H9 (cell line): ENCODE measurements at regions not wholly inside any gene's neighbourhood (a gene's known extent, or its start where the extent isn't known, plus 50 kb on each side); places are given as distances from the start of the nearest gene placed in this dataset.

Source experiments
- DNase-seq: peaks from one replicate; pipeline ENCODE4 v3.0.0-alpha.2; 2017
- H2AFZ ChIP-seq: one replicate; pipeline ENCODE4 v1.6.1; 2013; ENCODE audit warnings: mild to moderate bottlenecking, low read length, control low read depth, moderate library complexity
- H2AK5ac ChIP-seq: 2 replicates; pipeline ENCODE4 v1.6.1; 2013; ENCODE audit warnings: low read length, control low read depth, mixed read lengths; ENCODE audit not compliant: insufficient read length
- H2BK120ac ChIP-seq: one replicate; pipeline ENCODE4 v1.6.1; 2013; ENCODE audit warnings: low read depth, mild to moderate bottlenecking, low read length, control low read depth, inconsistent platforms; ENCODE audit not compliant: poor library complexity, severe bottlenecking
- H2BK12ac ChIP-seq: 2 replicates; pipeline ENCODE4 v1.6.1; 2013; ENCODE audit warnings: low read length, control low read depth, mixed read lengths, low read depth; ENCODE audit not compliant: insufficient read length
- H2BK15ac ChIP-seq: 2 replicates; pipeline ENCODE4 v1.6.1; 2013; ENCODE audit warnings: low read depth, low read length, control low read depth
- H2BK20ac ChIP-seq: one replicate; pipeline ENCODE4 v1.6.1; 2013; ENCODE audit warnings: low read depth, mild to moderate bottlenecking, low read length, control low read depth, inconsistent platforms; ENCODE audit not compliant: poor library complexity, severe bottlenecking
- H2BK5ac ChIP-seq: 2 replicates; pipeline ENCODE4 v1.6.1; 2013; ENCODE audit warnings: low read length, control low read depth, mixed read lengths; ENCODE audit not compliant: insufficient read length
- H3K14ac ChIP-seq: 2 replicates; pipeline ENCODE4 v1.6.1; 2013; ENCODE audit warnings: low read length, control low read depth; ENCODE audit not compliant: insufficient read depth
- H3K18ac ChIP-seq: 2 replicates; pipeline ENCODE4 v1.6.1; 2013; ENCODE audit warnings: low read depth, mild to moderate bottlenecking, mixed read lengths, low read length, control low read depth; ENCODE audit not compliant: insufficient read length
- H3K23ac ChIP-seq: 2 replicates; pipeline ENCODE4 v1.6.1; 2013; ENCODE audit warnings: low read length, control low read depth, mixed read lengths, low read depth; ENCODE audit not compliant: insufficient read length
- H3K23me2 ChIP-seq: 2 replicates; pipeline ENCODE4 v1.6.1; 2013; ENCODE audit warnings: low read depth, mild to moderate bottlenecking, mixed read lengths, low read length, control low read depth; ENCODE audit not compliant: insufficient read length, poor library complexity, severe bottlenecking
- H3K27ac ChIP-seq: 2 replicates; pipeline ENCODE4 v1.5.1; 2013; ENCODE audit warnings: low read length, control low read depth, mixed read lengths, low read depth; ENCODE audit not compliant: insufficient read length
- H3K27me3 ChIP-seq: 2 replicates; pipeline ENCODE4 v1.6.1; 2013; ENCODE audit warnings: low read length, control low read depth, inconsistent platforms; ENCODE audit not compliant: insufficient read depth
- H3K4ac ChIP-seq: 2 replicates; pipeline ENCODE4 v1.6.1; 2013; ENCODE audit warnings: low read depth, mild to moderate bottlenecking, control low read depth, inconsistent platforms, low read length, moderate library complexity
- H3K4me1 ChIP-seq: 2 replicates; pipeline ENCODE4 v1.6.1; 2013; ENCODE audit warnings: low read length, control low read depth, inconsistent platforms; ENCODE audit not compliant: insufficient read depth
- H3K4me2 ChIP-seq: 2 replicates; pipeline ENCODE4 v1.6.1; 2013; ENCODE audit warnings: low read length, control low read depth, mixed read lengths; ENCODE audit not compliant: insufficient read length, insufficient read depth
- H3K56ac ChIP-seq: 2 replicates; pipeline ENCODE4 v1.6.1; 2013; ENCODE audit warnings: low read depth, mild to moderate bottlenecking, mixed read lengths, low read length, control low read depth; ENCODE audit not compliant: insufficient read length
- H3K79me1 ChIP-seq: 2 replicates; pipeline ENCODE4 v1.6.1; 2013; ENCODE audit warnings: low read depth, mild to moderate bottlenecking, moderate library complexity, low read length, control low read depth, inconsistent platforms; ENCODE audit not compliant: insufficient read depth, poor library complexity, severe bottlenecking
- H3K79me2 ChIP-seq: 2 replicates; pipeline ENCODE4 v1.6.1; 2013; ENCODE audit warnings: low read length, control low read depth, inconsistent platforms; ENCODE audit not compliant: insufficient read depth
- H3K9ac ChIP-seq: 2 replicates; pipeline ENCODE4 v1.6.1; 2013; ENCODE audit warnings: low read length, control low read depth, mixed read lengths; ENCODE audit not compliant: insufficient read length; ENCODE audit errors: extremely low read depth
- H3K9me3 ChIP-seq: one replicate; pipeline ENCODE4 v1.6.1; 2013; ENCODE audit warnings: low read depth, low read length, inconsistent platforms; ENCODE audit not compliant: control insufficient read depth
- H3T11ph ChIP-seq: one replicate; pipeline ENCODE4 v1.6.1; 2013; ENCODE audit warnings: mild to moderate bottlenecking, low read length, control low read depth, inconsistent platforms
- H4K20me1 ChIP-seq: one replicate; pipeline ENCODE4 v1.6.1; 2013; ENCODE audit not compliant: control insufficient read depth, insufficient read length, insufficient read depth
- H4K5ac ChIP-seq: 2 replicates; pipeline ENCODE4 v1.6.1; 2013; ENCODE audit warnings: low read depth, mild to moderate bottlenecking, mixed read lengths, low read length, control low read depth; ENCODE audit not compliant: insufficient read length
- H4K8ac ChIP-seq: replicated peaks from 2 replicates; pipeline ENCODE4 v1.6.1; 2013; ENCODE audit warnings: low read length, control low read depth, mixed read lengths, low read depth; ENCODE audit not compliant: insufficient read length
- H4K91ac ChIP-seq: 2 replicates; pipeline ENCODE4 v1.6.1; 2013; ENCODE audit warnings: low read depth, mild to moderate bottlenecking, moderate library complexity, mixed read lengths, low read length, control low read depth; ENCODE audit not compliant: insufficient read length
- H3K27ac Mint-ChIP-seq, 3 experiments: 2 replicates in 2 of 3; 3 replicates in 1 of 3; pipeline ENCODE4 v1.8.0; 2020 to 2021; ENCODE audit warnings: mixed read lengths in 3 of 3, mild to moderate bottlenecking in 1 of 3, moderate library complexity in 1 of 3
- H3K27me3 Mint-ChIP-seq: 2 replicates; pipeline ENCODE4 v1.8.0; 2021; ENCODE audit warnings: low read depth, mild to moderate bottlenecking, moderate library complexity, mixed read lengths
- H3K36me3 Mint-ChIP-seq, 3 experiments: 2 replicates in 2 of 3; 3 replicates in 1 of 3; pipeline ENCODE4 v1.8.0; 2020 to 2021; ENCODE audit warnings: low read depth in 3 of 3, mixed read lengths in 3 of 3; ENCODE audit not compliant: insufficient read depth in 1 of 3
- H3K4me1 Mint-ChIP-seq, 2 experiments: 2 replicates each; pipeline ENCODE4 v1.8.0; 2020; ENCODE audit warnings: mixed read lengths in 2 of 2
- H3K4me3 Mint-ChIP-seq, 2 experiments: 2 replicates in 1 of 2; 3 replicates in 1 of 2; pipeline ENCODE4 v1.8.0; 2020 to 2021; ENCODE audit warnings: mild to moderate bottlenecking in 2 of 2, mixed read lengths in 2 of 2, moderate library complexity in 1 of 2
- H3K9me3 Mint-ChIP-seq, 2 experiments: 2 replicates in 1 of 2; 3 replicates in 1 of 2; pipeline ENCODE4 v1.8.0; 2020; ENCODE audit warnings: mild to moderate bottlenecking in 2 of 2, mixed read lengths in 2 of 2, moderate library complexity in 1 of 2
- WGBS: extraction: QIAGEN DNeasy Blood & Tissue Kit; methylation state at CpG from one replicate; pipeline ENCODE4 v1.1.7; 2013; ENCODE audit warnings: missing lambda C conversion rate, low lambda C conversion rate, mixed read lengths; ENCODE audit not compliant: insufficient read length; ENCODE audit errors: extremely low coverage; 5-methylcytosine and 5-hydroxymethylcytosine counted together
- TF ChIP-seq, protein P1 (sequence below): fragments of 200-600 bp; sonication (generic); conservative IDR thresholded peaks from 3 replicates; pipeline ENCODE4 v1.8.0; 2021; ENCODE audit warnings: antibody characterized with exemption, mild to moderate bottlenecking

DNA sequence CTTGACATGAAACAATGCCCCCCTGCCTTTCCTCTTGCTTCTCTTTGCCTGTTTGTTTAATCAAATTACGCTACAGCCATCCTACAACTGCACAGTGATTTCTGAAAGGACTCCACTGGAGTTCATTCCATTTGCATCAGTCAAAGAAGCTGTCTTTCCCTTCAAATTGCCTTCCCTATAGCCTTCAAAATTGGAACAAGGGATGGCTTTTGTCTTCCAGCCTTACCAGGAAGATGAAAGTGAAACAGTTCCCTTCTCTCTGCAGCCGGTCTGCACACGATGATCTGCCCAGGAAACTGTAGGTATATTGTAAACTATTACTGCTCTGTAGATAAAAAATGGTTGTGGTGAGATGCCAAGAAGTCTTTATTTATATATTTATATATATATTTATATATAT is 65.6 kb upstream of the ETS2 start:
- DNase-seq = no peak

More for the DNA sequence above, 65.6 kb upstream of the ETS2 start:
- Histone ChIP-seq H4K5ac (no peak overlapping the region), H2BK12ac (no peak overlapping the region), H3K4me1 (no peaks in the 10 kb centered on the region), H4K20me1 (no peaks in the 10 kb centered on the region), H3K9me3 (no peaks in the 10 kb centered on the region), H3K27me3 (no peaks in the 10 kb centered on the region), H2AK5ac (no peak overlapping the region), H3K23ac (no peak overlapping the region), H3K23me2 (no peaks in the 10 kb centered on the region), H3K14ac (no peak overlapping the region), H3K27ac (no peak overlapping the region), H3K4ac (no peak overlapping the region), H2AFZ (no peak overlapping the region), H3T11ph (no peak overlapping the region), H2BK15ac (no peak overlapping the region), H2BK20ac (no peak overlapping the region), H2BK5ac (no peak overlapping the region), H4K91ac (no peak overlapping the region), H3K56ac (no peak overlapping the region), H3K4me2 (no peak overlapping the region), H3K18ac (no peak overlapping the region), H3K79me1 (no peaks in the 10 kb centered on the region), H3K9ac (no peak overlapping the region), H2BK120ac (no peak overlapping the region), H4K8ac (no peak overlapping the region), H3K79me2 (no peaks in the 10 kb centered on the region)
- WGBS = no CpG with 5 or more reads among the region's 3 CpGs
- no peak overlapping the region for H3K27ac Mint-ChIP-seq
- H3K36me3 Mint-ChIP-seq = no peaks in the 10 kb centered on the region
- peaks cover 4 to 7% of the 10 kb centered on the region in 2 experiments; a peak in 1 of 4 replicates for H3K4me1 Mint-ChIP-seq
- TF ChIP-seq, protein P1, sequence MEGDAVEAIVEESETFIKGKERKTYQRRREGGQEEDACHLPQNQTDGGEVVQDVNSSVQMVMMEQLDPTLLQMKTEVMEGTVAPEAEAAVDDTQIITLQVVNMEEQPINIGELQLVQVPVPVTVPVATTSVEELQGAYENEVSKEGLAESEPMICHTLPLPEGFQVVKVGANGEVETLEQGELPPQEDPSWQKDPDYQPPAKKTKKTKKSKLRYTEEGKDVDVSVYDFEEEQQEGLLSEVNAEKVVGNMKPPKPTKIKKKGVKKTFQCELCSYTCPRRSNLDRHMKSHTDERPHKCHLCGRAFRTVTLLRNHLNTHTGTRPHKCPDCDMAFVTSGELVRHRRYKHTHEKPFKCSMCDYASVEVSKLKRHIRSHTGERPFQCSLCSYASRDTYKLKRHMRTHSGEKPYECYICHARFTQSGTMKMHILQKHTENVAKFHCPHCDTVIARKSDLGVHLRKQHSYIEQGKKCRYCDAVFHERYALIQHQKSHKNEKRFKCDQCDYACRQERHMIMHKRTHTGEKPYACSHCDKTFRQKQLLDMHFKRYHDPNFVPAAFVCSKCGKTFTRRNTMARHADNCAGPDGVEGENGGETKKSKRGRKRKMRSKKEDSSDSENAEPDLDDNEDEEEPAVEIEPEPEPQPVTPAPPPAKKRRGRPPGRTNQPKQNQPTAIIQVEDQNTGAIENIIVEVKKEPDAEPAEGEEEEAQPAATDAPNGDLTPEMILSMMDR = no peak
- H3K27me3 Mint-ChIP-seq = peaks cover 3% of the 10 kb centered on the region
- no peak overlapping the region for H3K4me3 Mint-ChIP-seq
- H3K9me3 Mint-ChIP-seq = no peaks in the 10 kb centered on the region
